Skeletal muscle tissue (tissue), 3 donors: ENCODE measurements at regions not wholly inside any gene's neighbourhood (a gene's known extent, or its start where the extent isn't known, plus 50 kb on each side); places are given as distances from the start of the nearest gene placed in this dataset.
"Not testable (repeated sequence)": the region's sequence is repeated elsewhere in the genome, so short reads cannot be mapped to it uniquely, and the experiment has no call there.

ENCODE experiments used
- H3K27ac ChIP-seq: one replicate; pipeline ENCODE4 v1.7.0; 2013; ENCODE audit warnings: mild to moderate bottlenecking, low read depth, low read length, inconsistent platforms
- H3K27me3 ChIP-seq, 3 donors: one replicate each; pipeline ENCODE4 v1.7.0; 2013; ENCODE audit warnings: low read length in 3 of 3; ENCODE audit not compliant: control insufficient read depth in 3 of 3, insufficient read depth in 3 of 3
- H3K36me3 ChIP-seq, 3 donors: one replicate each; pipeline ENCODE4 v1.7.0; 2013; ENCODE audit warnings: low read length in 3 of 3; ENCODE audit not compliant: control insufficient read depth in 3 of 3, insufficient read depth in 3 of 3
- H3K4me1 ChIP-seq, 3 donors: one replicate each; pipeline ENCODE4 v1.7.0; 2013; ENCODE audit warnings: low read length in 3 of 3, mild to moderate bottlenecking in 3 of 3; ENCODE audit not compliant: control insufficient read depth in 3 of 3, insufficient read depth in 3 of 3
- H3K4me3 ChIP-seq, 3 donors: one replicate each; pipeline ENCODE4 v1.7.0; 2013; ENCODE audit warnings: low read length in 3 of 3
- H3K9ac ChIP-seq, 3 donors: one replicate each; pipeline ENCODE4 v1.7.0; 2013; ENCODE audit warnings: low read length in 3 of 3, mild to moderate bottlenecking in 3 of 3, moderate library complexity in 2 of 3, low read depth in 1 of 3
- H3K9me3 ChIP-seq, 3 donors: one replicate each; pipeline ENCODE4 v1.7.0; 2013; ENCODE audit warnings: low read length in 3 of 3; ENCODE audit not compliant: control insufficient read depth in 3 of 3
- donor health status: Osteomylitis.

- H3K4me1 ChIP-seq, result no peaks in the 10 kb centered on the region
- H3K27ac ChIP-seq, result no peak overlapping the region
- no peaks in the 10 kb centered on the region for H3K27me3 ChIP-seq
- H3K9ac ChIP-seq, result no peak overlapping the region
- no peak overlapping the region for H3K4me3 ChIP-seq
- H3K9me3 ChIP-seq, result no peaks in the 10 kb centered on the region
- no peaks in the 10 kb centered on the region for H3K36me3 ChIP-seq
Measured at GRCh38 chr10:33483124-33483815, 148.8 kb upstream of the NRP1 start.

- H3K9me3 ChIP-seq, result no peaks in the 10 kb centered on the region
- H3K27me3 ChIP-seq, result no peaks in the 10 kb centered on the region
- no peaks in the 10 kb centered on the region for H3K4me1 ChIP-seq
- no peak overlapping the region for H3K27ac ChIP-seq
- no peak overlapping the region for H3K4me3 ChIP-seq
- H3K9ac ChIP-seq, result no peak overlapping the region
- H3K36me3 ChIP-seq, result no peaks in the 10 kb centered on the region
Measured at GRCh38 chr10:33482486-33482885, 148.0 kb upstream of the NRP1 start.

- no peak overlapping the region for H3K4me3 ChIP-seq
- no peak overlapping the region for H3K27ac ChIP-seq
- no peaks in the 10 kb centered on the region for H3K27me3 ChIP-seq
- H3K4me1 ChIP-seq, result no peaks in the 10 kb centered on the region
- no peak overlapping the region for H3K9ac ChIP-seq
- H3K9me3 ChIP-seq, result no peaks in the 10 kb centered on the region
- no peaks in the 10 kb centered on the region for H3K36me3 ChIP-seq
Measured at GRCh38 chr10:33481184-33481583, 146.7 kb upstream of the NRP1 start.

GRCh38 chr10:33480417-33480816 is 145.9 kb upstream of the NRP1 start:
- not testable (repeated sequence) for H3K27ac ChIP-seq, H3K4me3 ChIP-seq, H3K36me3 ChIP-seq

GRCh38 chr10:33478675-33479125 is 144.2 kb upstream of the NRP1 start:
- Histone ChIP-seq H3K9ac (no peak overlapping the region), H3K27ac (no peak overlapping the region), H3K4me1 (no peaks in the 10 kb centered on the region), H3K27me3 (no peaks in the 10 kb centered on the region), H3K9me3 (no peaks in the 10 kb centered on the region), H3K36me3 (no peaks in the 10 kb centered on the region), H3K4me3 (no peak overlapping the region)

More at GRCh38 chr10:33480417-33480816, 145.9 kb upstream of the NRP1 start:
- H3K9ac ChIP-seq, H3K27me3 ChIP-seq, H3K4me1 ChIP-seq, H3K9me3 ChIP-seq: not testable (repeated sequence)

GRCh38 chr10:33478089-33478674 is 143.7 kb upstream of the NRP1 start:
- Histone ChIP-seq H3K4me1 (no peaks in the 10 kb centered on the region), H3K36me3 (no peaks in the 10 kb centered on the region)

GRCh38 chr10:33477291-33478088 is 143.0 kb upstream of the NRP1 start:
- no peaks in the 10 kb centered on the region for H3K27me3 ChIP-seq
- H3K36me3 ChIP-seq, result no peaks in the 10 kb centered on the region
- no peak overlapping the region for H3K4me3 ChIP-seq
- no peak overlapping the region for H3K9ac ChIP-seq
- no peaks in the 10 kb centered on the region for H3K4me1 ChIP-seq
- H3K9me3 ChIP-seq, result no peaks in the 10 kb centered on the region
- H3K27ac ChIP-seq, result no peak overlapping the region

More at GRCh38 chr10:33478089-33478674, 143.7 kb upstream of the NRP1 start:
- H3K9ac ChIP-seq, result no peak overlapping the region
- no peaks in the 10 kb centered on the region for H3K9me3 ChIP-seq
- H3K27me3 ChIP-seq, result no peaks in the 10 kb centered on the region
- no peak overlapping the region for H3K4me3 ChIP-seq
- no peak overlapping the region for H3K27ac ChIP-seq

GRCh38 chr10:33476757-33477273 is 142.3 kb upstream of the NRP1 start:
- Histone ChIP-seq H3K4me1 (no peaks in the 10 kb centered on the region), H3K27ac (no peak overlapping the region), H3K9ac (no peak overlapping the region), H3K4me3 (no peak overlapping the region), H3K9me3 (no peaks in the 10 kb centered on the region), H3K36me3 (no peaks in the 10 kb centered on the region), H3K27me3 (no peaks in the 10 kb centered on the region)

GRCh38 chr10:33473688-33474087 is 139.2 kb upstream of the NRP1 start:
- Histone ChIP-seq H3K9me3 (no peaks in the 10 kb centered on the region), H3K27ac (no peak overlapping the region), H3K27me3 (no peaks in the 10 kb centered on the region), H3K4me1 (no peaks in the 10 kb centered on the region), H3K4me3 (no peak overlapping the region), H3K9ac (no peak overlapping the region), H3K36me3 (no peaks in the 10 kb centered on the region)

GRCh38 chr10:33468006-33468405 is 133.5 kb upstream of the NRP1 start:
- H3K4me1 ChIP-seq, H3K27ac ChIP-seq: not testable (repeated sequence)

More at GRCh38 chr10:33468006-33468405, 133.5 kb upstream of the NRP1 start:
- not testable (repeated sequence) for H3K9me3 ChIP-seq, H3K27me3 ChIP-seq, H3K9ac ChIP-seq, H3K36me3 ChIP-seq, H3K4me3 ChIP-seq
